ENCODE measurements at regions not wholly inside any gene's neighbourhood (a gene's known extent, or its start where the extent isn't known, plus 50 kb on each side); places are given as distances from the start of the nearest gene placed in this dataset.

GRCh38 chrX:67100031-67100884 lies 443.6 kb upstream of the AR start:
- Mint-ChIP-seq H3K4me3 (no peak overlapping the region), H3K4me1 (ENCODE audit: low read depth) (no peaks in the 10 kb centered on the region), H3K27me3 (ENCODE audit: insufficient read depth) (no peaks in the 10 kb centered on the region), H3K9me3 (peaks cover 1% of the 10 kb centered on the region), H3K27ac (no peak overlapping the region), H3K36me3 (ENCODE audit: low read depth) (no peaks in the 10 kb centered on the region)
- TF ChIP-seq CTCF (IDR thresholded peaks at IDR 0.05), result no peak
- no peak for DNase-seq

GRCh38 chrX:67094061-67094460 lies 449.8 kb upstream of the AR start:
- H3K9me3 Mint-ChIP-seq, result peaks cover 12% of the 10 kb centered on the region
- H3K27ac Mint-ChIP-seq, result no peak overlapping the region
- no peaks in the 10 kb centered on the region for H3K36me3 Mint-ChIP-seq (ENCODE audit: low read depth)
- no peaks in the 10 kb centered on the region for H3K4me1 Mint-ChIP-seq (ENCODE audit: low read depth)
- no peak overlapping the region for H3K4me3 Mint-ChIP-seq
- no peak for DNase-seq
- no peak for TF ChIP-seq CTCF (IDR thresholded peaks at IDR 0.05)
- no peaks in the 10 kb centered on the region for H3K27me3 Mint-ChIP-seq (ENCODE audit: insufficient read depth)

- Mint-ChIP-seq H3K27me3 (ENCODE audit: insufficient read depth) (no peaks in the 10 kb centered on the region; the same call in 1 of the 2 replicates), H3K36me3 (ENCODE audit: low read depth) (no peaks in the 10 kb centered on the region), H3K27ac (no peak overlapping the region), H3K9me3 (no peaks in the 10 kb centered on the region; the same call in 1 of the 2 replicates), H3K4me1 (ENCODE audit: low read depth) (no peaks in the 10 kb centered on the region), H3K4me3 (no peak overlapping the region)
- TF ChIP-seq CTCF (IDR thresholded peaks at IDR 0.05), result no peak
- no peak for DNase-seq
Observed at GRCh38 chrX:67050760-67051159, 411.9 kb upstream of the EDA2R start.

- no peak for TF ChIP-seq CTCF (IDR thresholded peaks at IDR 0.05)
Observed at GRCh38 chrX:67044866-67045265, 406.0 kb upstream of the EDA2R start.

GRCh38 chrX:67044029-67044653 lies 405.3 kb upstream of the EDA2R start:
- peaks cover 7% of the 10 kb centered on the region for H3K9me3 Mint-ChIP-seq

More at GRCh38 chrX:67044866-67045265, 406.0 kb upstream of the EDA2R start:
- Mint-ChIP-seq H3K9me3 (peaks cover 7% of the 10 kb centered on the region), H3K36me3 (ENCODE audit: low read depth) (no peaks in the 10 kb centered on the region), H3K4me3 (no peak overlapping the region), H3K4me1 (ENCODE audit: low read depth) (no peaks in the 10 kb centered on the region), H3K27ac (no peak overlapping the region), H3K27me3 (ENCODE audit: insufficient read depth) (no peaks in the 10 kb centered on the region; the same call in 1 of the 2 replicates)
- no peak for DNase-seq

More at GRCh38 chrX:67044029-67044653, 405.3 kb upstream of the EDA2R start:
- no peaks in the 10 kb centered on the region for H3K36me3 Mint-ChIP-seq (ENCODE audit: low read depth)
- DNase-seq, result no peak
- no peak overlapping the region for H3K27ac Mint-ChIP-seq
- H3K4me3 Mint-ChIP-seq, result no peak overlapping the region
- no peak for TF ChIP-seq CTCF (IDR thresholded peaks at IDR 0.05)
- no peaks in the 10 kb centered on the region for H3K4me1 Mint-ChIP-seq (ENCODE audit: low read depth)
- no peaks in the 10 kb centered on the region; the same call in 1 of the 2 replicates for H3K27me3 Mint-ChIP-seq (ENCODE audit: insufficient read depth)

Data from HFFc6 (cell line).